Left lung (tissue), 4 donors: ENCODE measurements at regions not wholly inside any gene's neighbourhood (a gene's known extent, or its start where the extent isn't known, plus 50 kb on each side); places are given as distances from the start of the nearest gene placed in this dataset.

Source experiments
- ATAC-seq: fragments of 200-7000 bp; cut with Tn5 transposase; one replicate; pipeline ENCODE4 v1.9.1; 2020; ENCODE audit warnings: moderate library complexity
- DNase-seq, 4 donors: peaks; one replicate each; pipeline ENCODE4 v3.0.0-alpha.2; 2013 to 2020
- H3K27ac ChIP-seq, 2 donors: fragments of 200-600 bp; sonication (generic) in 1 of 2; one replicate each; pipeline versions ENCODE4 v1.5.0 to v1.8.0; 2020 to 2021
- H3K27me3 ChIP-seq, 2 donors: fragments of 200-600 bp; sonication (generic) in 1 of 2; one replicate each; pipeline versions ENCODE4 v1.5.0 to v1.8.0; 2020 to 2021
- H3K36me3 ChIP-seq, 2 donors: fragments of 200-600 bp; sonication (generic) in 1 of 2; one replicate each; pipeline versions ENCODE4 v1.5.0 to v1.8.0; 2020 to 2021
- H3K4me1 ChIP-seq, 2 donors: fragments of 200-600 bp; one replicate each; pipeline ENCODE4 v1.8.0; 2021
- H3K4me3 ChIP-seq, 2 donors: fragments of 200-600 bp; sonication (generic) in 1 of 2; one replicate each; pipeline versions ENCODE4 v1.5.0 to v1.8.0; 2020 to 2021; ENCODE audit warnings: mild to moderate bottlenecking in 1 of 2
- H3K9me3 ChIP-seq, 2 donors: fragments of 200-600 bp; sonication (generic) in 1 of 2; one replicate each; pipeline versions ENCODE4 v1.5.0 to v1.8.0; 2020 to 2021
- CTCF ChIP-seq, 2 donors: fragments of 200-600 bp; sonication (generic) in 1 of 2; IDR thresholded peaks; one replicate each; pipeline versions ENCODE4 v1.5.0 to v1.8.0; 2021; ENCODE audit warnings: antibody characterized with exemption in 2 of 2
- intact Hi-C, 2 donors: fragments of 100-400 bp; cut with DNase I; formaldehyde crosslinking; loops; one replicate each; pipeline versions ENCODE4 v1.11.2 to v1.14.2; 2022
- donor health status: DM: no; HTN: yes; CAD: no.
- donor health status: DM: no; HTN: no; CAD: no.

- H3K27ac ChIP-seq = no peak overlapping the region
- TF ChIP-seq CTCF (IDR thresholded peaks at IDR 0.05) = no peak
- intact Hi-C loops = no loop called here
- H3K36me3 ChIP-seq = no peaks in the 10 kb centered on the region
- H3K4me3 ChIP-seq = no peak overlapping the region
- ATAC-seq (no peak), DNase-seq (no peak)
- peaks cover 0 to 5% of the 10 kb centered on the region in 2 donors for H3K9me3 ChIP-seq
- no peaks in the 10 kb centered on the region for H3K4me1 ChIP-seq
- no peaks in the 10 kb centered on the region for H3K27me3 ChIP-seq
Measured at GRCh38 chr13:57832187-57832586, 200.6 kb downstream of the PCDH17 start.

GRCh38 chr13:57837801-57838200 lies 206.3 kb downstream of the PCDH17 start:
- intact Hi-C loops = no loop called here
- Histone ChIP-seq H3K36me3 (no peaks in the 10 kb centered on the region), H3K27ac (no peak overlapping the region), H3K27me3 (no peaks in the 10 kb centered on the region), H3K9me3 (peaks cover 0 to 2% of the 10 kb centered on the region in 2 donors), H3K4me1 (no peaks in the 10 kb centered on the region), H3K4me3 (no peak overlapping the region)
- TF ChIP-seq CTCF (IDR thresholded peaks at IDR 0.05) = no peak
- ATAC-seq (no peak), DNase-seq (peak in 1 of 4 donors; percentile 26)

GRCh38 chr13:57843521-57843920 lies 212.0 kb downstream of the PCDH17 start:
- ATAC-seq = no peak
- Histone ChIP-seq H3K27ac (no peak overlapping the region), H3K9me3 (peaks cover 0 to 32% of the 10 kb centered on the region in 2 donors), H3K36me3 (no peaks in the 10 kb centered on the region), H3K27me3 (no peaks in the 10 kb centered on the region), H3K4me3 (no peak overlapping the region), H3K4me1 (no peaks in the 10 kb centered on the region)
- intact Hi-C loops = no loop called here
- no peak for TF ChIP-seq CTCF (IDR thresholded peaks at IDR 0.05)
- DNase-seq = no peak

GRCh38 chr13:57846600-57847173 lies 215.1 kb downstream of the PCDH17 start:
- no peak overlapping the region for H3K27ac ChIP-seq
- peaks cover 0 to 32% of the 10 kb centered on the region in 2 donors for H3K9me3 ChIP-seq
- ATAC-seq (no peak), DNase-seq (no peak)
- H3K4me1 ChIP-seq = no peaks in the 10 kb centered on the region
- intact Hi-C loops = no loop called here
- no peak overlapping the region for H3K4me3 ChIP-seq
- H3K36me3 ChIP-seq = no peaks in the 10 kb centered on the region
- H3K27me3 ChIP-seq = no peaks in the 10 kb centered on the region
- TF ChIP-seq CTCF (IDR thresholded peaks at IDR 0.05) = no peak

GRCh38 chr13:57857945-57858344 lies 226.4 kb downstream of the PCDH17 start:
- Histone ChIP-seq H3K4me3 (no peak overlapping the region), H3K9me3 (no peaks in the 10 kb centered on the region), H3K4me1 (no peaks in the 10 kb centered on the region), H3K36me3 (no peaks in the 10 kb centered on the region), H3K27me3 (no peaks in the 10 kb centered on the region), H3K27ac (no peak overlapping the region)
- no peak for TF ChIP-seq CTCF (IDR thresholded peaks at IDR 0.05)
- ATAC-seq (no peak), DNase-seq (no peak)
- intact Hi-C loops = no loop called here
